ACC112 (cell line): ENCODE measurements at regions not wholly inside any gene's neighbourhood (a gene's known extent, or its start where the extent isn't known, plus 50 kb on each side); places are given as distances from the start of the nearest gene placed in this dataset.
"Not testable (repeated sequence)": the region's sequence is repeated elsewhere in the genome, so short reads cannot be mapped to it uniquely, and the experiment has no call there.

Source experiments
- H2AFZ ChIP-seq: fragments of 200-600 bp; sonication (generic); one replicate; pipeline ENCODE4 v1.6.0; 2017; ENCODE audit warnings: antibody characterized with exemption, low read length; ENCODE audit not compliant: unreplicated experiment
- H3K27ac ChIP-seq: fragments of 200-600 bp; sonication (generic); 2 replicates; pipeline ENCODE4 v1.5.1; 2014; ENCODE audit warnings: low read depth, mild to moderate bottlenecking, antibody characterized with exemption, low read length, moderate library complexity
- H3K27me3 ChIP-seq: fragments of 200-600 bp; sonication (generic); 2 replicates; pipeline ENCODE4 v1.6.1; 2014; ENCODE audit warnings: mild to moderate bottlenecking, antibody characterized with exemption, low read length, moderate library complexity, mixed read lengths; ENCODE audit not compliant: insufficient read depth
- H3K36me3 ChIP-seq: fragments of 200-600 bp; sonication (generic); 2 replicates; pipeline ENCODE4 v1.6.1; 2016; ENCODE audit warnings: mild to moderate bottlenecking, antibody characterized with exemption, low read length, moderate library complexity, mixed read lengths; ENCODE audit not compliant: insufficient read depth
- H3K4me1 ChIP-seq: fragments of 200-600 bp; sonication (generic); one replicate; pipeline ENCODE4 v1.6.1; 2016; ENCODE audit warnings: low read length, mixed read lengths; ENCODE audit not compliant: insufficient read depth, unreplicated experiment, control insufficient read depth
- H3K4me3 ChIP-seq: fragments of 200-600 bp; sonication (generic); 2 replicates; pipeline ENCODE4 v1.5.1; 2014; ENCODE audit warnings: mild to moderate bottlenecking, low read depth, low read length
- H3K79me2 ChIP-seq: fragments of 200-600 bp; sonication (generic); one replicate; pipeline ENCODE4 v1.6.0; 2016; ENCODE audit warnings: low read length; ENCODE audit not compliant: control insufficient read depth, unreplicated experiment, insufficient read depth

GRCh38 chr7:22040923-22041595 is 95.4 kb upstream of the CDCA7L start:
- Histone ChIP-seq H3K36me3 (no peaks in the 10 kb centered on the region), H3K4me1 (no peaks in the 10 kb centered on the region), H3K27ac (no peak overlapping the region), H2AFZ (no peak overlapping the region), H3K27me3 (peaks cover 31% of the 10 kb centered on the region), H3K4me3 (no peak overlapping the region), H3K79me2 (no peaks in the 10 kb centered on the region)

GRCh38 chr7:22039670-22040069 is 94.0 kb upstream of the CDCA7L start:
- no peak overlapping the region for H2AFZ ChIP-seq
- no peaks in the 10 kb centered on the region for H3K79me2 ChIP-seq
- H3K27me3 ChIP-seq, result peaks cover 39% of the 10 kb centered on the region
- no peak overlapping the region for H3K4me3 ChIP-seq
- no peak overlapping the region for H3K27ac ChIP-seq
- H3K4me1 ChIP-seq, result no peaks in the 10 kb centered on the region
- H3K36me3 ChIP-seq, result no peaks in the 10 kb centered on the region

- H3K79me2 ChIP-seq, H3K27ac ChIP-seq, H3K4me3 ChIP-seq, H2AFZ ChIP-seq, H3K4me1 ChIP-seq, H3K36me3 ChIP-seq: not testable (repeated sequence)
- peaks cover 32% of the 10 kb centered on the region for H3K27me3 ChIP-seq
These were observed 86.7 kb upstream of the CDCA7L start for GRCh38 chr7:22032356-22032755.

GRCh38 chr7:22028656-22029055 is 83.0 kb upstream of the CDCA7L start:
- not testable (repeated sequence) for H3K36me3 ChIP-seq, H3K79me2 ChIP-seq, H3K27ac ChIP-seq, H3K4me1 ChIP-seq, H3K4me3 ChIP-seq, H2AFZ ChIP-seq
- H3K27me3 ChIP-seq, result peaks cover 34% of the 10 kb centered on the region

GRCh38 chr7:22027475-22027874 is 81.8 kb upstream of the CDCA7L start:
- no peaks in the 10 kb centered on the region for H3K4me1 ChIP-seq
- H3K36me3 ChIP-seq, result no peaks in the 10 kb centered on the region
- H3K27me3 ChIP-seq, result peaks cover 41% of the 10 kb centered on the region
- no peak overlapping the region for H2AFZ ChIP-seq
- H3K79me2 ChIP-seq, result no peaks in the 10 kb centered on the region
- H3K27ac ChIP-seq, result no peak overlapping the region
- no peak overlapping the region for H3K4me3 ChIP-seq

GRCh38 chr7:22025983-22026382 is 80.3 kb upstream of the CDCA7L start:
- Histone ChIP-seq H3K36me3 (no peaks in the 10 kb centered on the region), H2AFZ (no peak overlapping the region), H3K4me1 (no peaks in the 10 kb centered on the region), H3K79me2 (no peaks in the 10 kb centered on the region), H3K27ac (no peak overlapping the region), H3K27me3 (peaks cover 55% of the 10 kb centered on the region), H3K4me3 (no peak overlapping the region)

- Histone ChIP-seq H3K27me3 (peaks cover 64% of the 10 kb centered on the region), H3K4me1 (no peaks in the 10 kb centered on the region), H3K79me2 (no peaks in the 10 kb centered on the region), H3K27ac (no peak overlapping the region), H2AFZ (no peak overlapping the region), H3K4me3 (no peak overlapping the region), H3K36me3 (no peaks in the 10 kb centered on the region)
These were observed 79.4 kb upstream of the CDCA7L start for GRCh38 chr7:22025075-22025474.

- Histone ChIP-seq H3K27me3 (peaks cover 84% of the 10 kb centered on the region), H3K79me2 (no peaks in the 10 kb centered on the region), H2AFZ (no peak overlapping the region), H3K4me3 (no peak overlapping the region), H3K36me3 (no peaks in the 10 kb centered on the region), H3K4me1 (no peaks in the 10 kb centered on the region), H3K27ac (no peak overlapping the region)
These were observed 74.2 kb upstream of the CDCA7L start for GRCh38 chr7:22019931-22020330.

GRCh38 chr7:22016507-22016906 is 70.8 kb upstream of the CDCA7L start:
- Histone ChIP-seq H3K27ac (no peak overlapping the region), H3K36me3 (no peaks in the 10 kb centered on the region), H3K4me1 (no peaks in the 10 kb centered on the region), H2AFZ (no peak overlapping the region), H3K27me3 (peaks cover 57% of the 10 kb centered on the region), H3K4me3 (no peak overlapping the region), H3K79me2 (no peaks in the 10 kb centered on the region)

- Histone ChIP-seq H3K4me3 (no peak overlapping the region), H2AFZ (no peak overlapping the region), H3K27me3 (peaks cover 41% of the 10 kb centered on the region)
These were observed 68.0 kb upstream of the CDCA7L start for GRCh38 chr7:22013711-22014110.

GRCh38 chr7:22008683-22009082 is 63.0 kb upstream of the CDCA7L start:
- peaks cover 6% of the 10 kb centered on the region for H3K27me3 ChIP-seq

More at GRCh38 chr7:22013711-22014110, 68.0 kb upstream of the CDCA7L start:
- Histone ChIP-seq H3K36me3 (no peaks in the 10 kb centered on the region), H3K4me1 (no peaks in the 10 kb centered on the region), H3K27ac (no peak overlapping the region), H3K79me2 (no peaks in the 10 kb centered on the region)

More at GRCh38 chr7:22008683-22009082, 63.0 kb upstream of the CDCA7L start:
- no peak overlapping the region for H3K4me3 ChIP-seq
- H3K79me2 ChIP-seq, result no peaks in the 10 kb centered on the region
- H2AFZ ChIP-seq, result no peak overlapping the region
- H3K36me3 ChIP-seq, result no peaks in the 10 kb centered on the region
- no peaks in the 10 kb centered on the region for H3K4me1 ChIP-seq
- no peak overlapping the region for H3K27ac ChIP-seq
